Fibroblast of skin of back (primary cell): ENCODE measurements at regions not wholly inside any gene's neighbourhood (a gene's known extent, or its start where the extent isn't known, plus 50 kb on each side); places are given as distances from the start of the nearest gene placed in this dataset.

Experiments used
- DNase-seq: peaks from one replicate; pipeline ENCODE4 v3.0.0-alpha.2; 2013

GRCh38 chr9:27625751-27626150 lies 52.5 kb upstream of the C9orf72 start:
- no peak for DNase-seq

- DNase-seq = no peak
These were observed 53.2 kb upstream of the C9orf72 start for GRCh38 chr9:27626244-27627187.

- DNase-seq = no peak
These were observed 53.9 kb upstream of the C9orf72 start for GRCh38 chr9:27627188-27627564.

GRCh38 chr9:27628311-27628710 lies 55.0 kb upstream of the C9orf72 start:
- no peak for DNase-seq

- no peak for DNase-seq
These were observed 56.1 kb upstream of the C9orf72 start for GRCh38 chr9:27629425-27629824.

- DNase-seq = no peak
These were observed 59.0 kb upstream of the C9orf72 start for GRCh38 chr9:27632254-27632653.

DNA sequence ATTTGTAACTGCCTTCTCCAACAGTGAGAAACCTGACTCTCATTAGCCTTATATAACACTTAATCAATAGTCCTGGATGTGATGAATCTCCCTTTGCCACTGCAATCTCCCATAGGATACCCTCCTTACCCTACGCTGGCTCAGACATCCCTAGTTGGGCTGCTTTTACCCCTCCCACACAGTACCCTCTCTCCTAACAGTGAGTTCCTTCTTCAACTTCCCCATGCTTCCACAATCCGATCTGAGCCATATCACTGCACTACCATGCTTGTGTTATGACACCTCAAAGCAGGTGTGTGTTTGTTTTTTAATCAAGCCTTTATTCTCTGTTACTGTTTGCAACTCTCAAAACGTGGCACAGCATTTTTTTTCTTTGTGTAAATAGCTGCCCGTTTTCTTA lies 60.5 kb upstream of the C9orf72 start:
- DNase-seq = no peak

DNA sequence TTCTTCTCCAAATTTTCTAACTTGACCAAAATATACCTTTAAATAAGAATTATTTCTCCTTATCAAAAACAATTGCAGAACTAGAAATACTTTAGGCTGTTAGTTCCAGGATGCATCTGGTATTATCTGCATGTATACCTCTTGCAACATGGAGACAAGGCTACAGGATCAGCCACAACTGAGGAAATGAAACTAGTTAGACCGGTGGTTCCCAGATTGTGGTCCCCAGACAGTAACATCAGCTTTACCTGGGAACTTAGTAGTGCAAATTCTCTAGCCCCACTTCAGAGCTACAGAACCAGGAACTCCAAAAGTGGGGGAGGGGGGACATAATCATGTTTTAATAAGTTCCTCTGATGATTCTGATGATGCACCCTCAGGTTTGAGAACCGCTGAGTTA lies 61.6 kb upstream of the C9orf72 start:
- no peak for DNase-seq

DNA sequence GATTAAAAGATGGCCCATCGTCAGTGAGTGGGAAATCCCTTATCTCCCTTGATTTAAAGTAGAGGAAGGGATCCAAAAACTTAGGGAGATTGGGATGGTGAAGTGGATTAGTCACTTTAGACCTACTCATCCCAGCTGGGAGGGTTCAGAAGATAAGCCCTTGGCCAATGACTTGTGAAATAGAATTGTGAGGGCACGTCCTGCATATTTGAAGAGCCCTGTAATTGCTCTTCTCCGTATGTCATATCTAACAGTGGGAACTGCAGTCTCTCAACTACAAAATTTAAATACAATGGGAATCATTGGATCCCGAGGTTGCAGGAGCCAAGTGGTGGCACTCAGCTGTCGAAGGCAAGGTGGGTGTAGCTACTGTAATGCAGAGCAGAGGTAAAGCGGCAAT lies 65.4 kb upstream of the C9orf72 start:
- DNase-seq = no peak

GRCh38 chr9:27645161-27645840 lies 72.0 kb upstream of the C9orf72 start:
- DNase-seq = no peak

GRCh38 chr9:27653246-27653645 lies 80.0 kb upstream of the C9orf72 start:
- DNase-seq = no peak

DNA sequence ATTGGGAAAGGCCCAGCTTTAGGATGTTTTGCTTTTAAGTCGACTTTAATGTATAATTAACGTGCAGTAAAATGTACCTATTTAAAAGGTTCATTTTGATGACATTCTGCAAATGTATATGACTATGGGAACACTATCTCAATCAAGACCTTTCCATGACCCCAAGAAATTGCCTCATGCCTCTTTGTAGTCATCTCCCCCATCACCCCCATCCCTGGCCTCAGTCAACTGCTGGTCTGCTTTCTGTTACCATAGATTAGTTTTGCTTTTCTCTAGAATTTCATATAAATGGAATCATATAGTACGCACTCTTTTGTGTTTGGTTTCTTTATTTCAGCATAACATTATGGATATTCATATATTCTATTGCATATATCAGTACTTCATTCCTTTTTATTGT lies 80.7 kb upstream of the C9orf72 start:
- no peak for DNase-seq

GRCh38 chr9:27654629-27655285 lies 81.5 kb upstream of the C9orf72 start:
- no peak for DNase-seq

- DNase-seq = no peak
These were observed 82.2 kb upstream of the C9orf72 start for GRCh38 chr9:27655441-27655840.

DNA sequence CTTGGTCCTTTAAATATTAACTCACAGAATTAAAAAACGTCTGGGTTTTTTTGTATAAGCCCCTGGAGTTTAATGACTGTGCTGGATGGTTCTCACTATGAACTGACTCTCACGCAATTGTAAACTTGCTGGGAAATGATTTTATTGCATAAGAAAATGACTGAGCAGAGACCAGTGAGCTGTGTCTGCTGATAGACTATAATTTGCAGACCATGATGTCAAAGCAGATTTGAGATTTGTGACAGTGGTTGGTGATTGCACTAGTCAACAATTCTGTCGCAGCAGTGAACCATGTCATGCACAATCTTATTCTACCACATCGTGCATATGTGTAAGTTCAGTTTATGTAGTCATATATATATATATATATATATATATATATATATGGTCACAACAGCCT lies 85.7 kb upstream of the C9orf72 start:
- DNase-seq = no peak

DNA sequence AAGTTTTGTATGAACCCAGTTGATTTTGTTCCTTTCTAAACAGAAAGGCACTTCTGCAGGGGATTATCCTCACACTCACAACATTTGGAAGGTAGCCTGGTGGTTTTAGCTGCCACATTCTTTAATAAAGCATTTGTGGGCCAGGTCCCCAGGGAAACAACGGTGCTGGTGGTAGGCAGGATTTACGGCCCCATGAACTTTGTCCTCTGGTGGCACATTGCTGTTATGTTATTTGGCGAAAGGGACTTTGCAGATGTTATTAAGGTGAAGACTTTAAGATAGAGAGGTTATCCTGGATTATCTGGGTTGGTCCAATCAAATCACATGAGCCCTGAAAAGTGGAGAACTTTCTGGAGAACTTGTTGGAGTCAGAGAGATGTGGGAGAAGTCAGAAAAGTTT lies 86.3 kb upstream of the C9orf72 start:
- DNase-seq = no peak

GRCh38 chr9:27660148-27660547 lies 86.9 kb upstream of the C9orf72 start:
- DNase-seq = no peak

GRCh38 chr9:27663526-27663925 lies 90.2 kb upstream of the C9orf72 start:
- DNase-seq = no peak

DNA sequence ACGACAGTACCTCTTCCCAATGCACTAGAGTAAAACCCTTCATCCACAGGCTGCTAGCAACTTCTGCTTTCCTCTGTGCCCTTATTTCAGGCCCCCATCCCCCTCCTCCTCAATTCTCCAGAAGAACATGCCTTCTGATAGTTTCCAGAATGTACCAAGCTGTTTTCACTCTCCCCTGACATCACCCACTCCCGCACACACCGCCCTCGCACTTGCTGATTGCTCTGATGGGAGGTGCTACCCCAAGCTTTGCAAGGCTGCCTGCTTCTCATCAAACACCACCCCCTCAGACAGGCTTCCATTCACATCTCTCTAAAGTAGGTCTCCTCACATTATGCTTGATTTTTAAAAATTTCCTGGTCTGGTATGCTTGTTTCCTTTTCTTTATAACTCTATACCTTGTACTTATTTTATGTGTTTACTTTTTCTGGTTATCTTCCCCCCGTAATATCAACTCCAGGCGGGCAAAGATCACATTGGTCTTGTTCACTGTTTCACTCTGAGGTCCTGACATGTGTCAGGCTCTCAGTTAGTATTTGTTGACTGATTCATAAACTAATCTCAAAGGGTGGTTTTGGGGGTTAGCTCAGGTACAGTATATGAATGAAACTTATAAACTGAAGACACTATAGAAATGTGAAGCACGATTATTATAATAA lies 91.0 kb upstream of the C9orf72 start:
- DNase-seq = no peak

- no peak for DNase-seq
These were observed 91.9 kb upstream of the C9orf72 start for GRCh38 chr9:27665136-27665535.

DNA sequence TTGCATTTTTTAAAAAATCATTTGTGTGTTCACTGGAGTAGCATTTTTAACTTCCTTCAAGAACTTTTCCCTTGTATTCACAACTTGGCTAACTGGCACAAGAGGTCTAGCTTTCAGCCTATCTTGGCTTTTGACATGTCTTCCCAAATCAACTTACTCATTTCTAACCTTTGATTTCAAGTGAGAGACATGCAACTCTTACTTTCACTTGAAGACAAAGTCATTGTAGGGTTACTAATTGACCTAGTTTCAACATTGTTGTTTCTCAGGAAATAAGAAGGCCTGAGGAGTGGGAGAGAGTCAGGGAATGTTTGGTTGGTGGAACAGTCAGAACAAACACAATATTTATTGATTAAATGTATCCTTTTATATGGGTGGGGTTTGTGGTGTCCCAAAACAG lies 95.0 kb upstream of the C9orf72 start:
- DNase-seq = no peak

DNA sequence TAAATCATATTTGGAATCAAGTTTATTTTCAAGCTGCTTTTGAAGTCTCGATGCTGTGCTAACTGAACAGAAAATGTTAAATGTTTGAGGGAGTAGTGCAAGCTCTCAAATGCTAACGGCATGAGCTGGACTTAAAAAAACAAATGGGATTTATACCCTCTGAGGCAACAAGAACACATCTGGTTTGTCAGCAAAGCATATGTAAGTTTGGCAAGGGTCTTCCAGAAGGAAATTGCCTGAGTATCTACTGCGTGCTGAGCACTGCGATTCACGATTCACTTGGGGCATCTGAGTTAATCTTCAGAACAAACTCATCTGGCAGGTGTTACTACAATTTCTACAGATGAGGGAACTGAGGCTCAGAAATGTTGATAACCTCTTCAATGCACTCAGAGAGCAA lies 98.4 kb upstream of the C9orf72 start:
- peak; percentile 9 for DNase-seq

DNA sequence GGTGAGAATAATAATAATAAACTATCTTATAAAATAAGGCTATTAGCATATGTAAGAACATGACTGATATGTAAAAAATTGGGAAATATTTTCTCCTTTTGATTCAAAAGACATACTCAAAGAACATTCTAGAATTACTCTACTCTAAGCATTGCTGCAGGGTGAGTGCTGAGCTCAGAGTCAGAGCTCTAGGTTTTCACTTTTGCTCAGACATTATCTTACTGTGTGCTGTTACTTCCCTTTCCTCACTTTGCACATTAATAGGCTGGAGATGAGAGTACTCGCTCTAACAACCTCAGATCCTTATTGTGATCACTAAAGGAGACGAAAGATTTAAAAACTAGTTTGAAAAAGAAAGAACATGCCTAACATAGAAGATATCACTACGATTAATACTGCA lies 99.4 kb upstream of the C9orf72 start:
- no peak for DNase-seq
